Vagina (tissue), 2 donors: ENCODE measurements at regions not wholly inside any gene's neighbourhood (a gene's known extent, or its start where the extent isn't known, plus 50 kb on each side); places are given as distances from the start of the nearest gene placed in this dataset.

Source experiments
- POLR2A ChIP-seq, 2 donors: fragments of 450-650 bp; IDR thresholded peaks; one replicate each; pipeline ENCODE4 v1.6.1; 2017; ENCODE audit warnings: antibody characterized with exemption in 2 of 2, mild to moderate bottlenecking in 2 of 2, moderate library complexity in 2 of 2
- POLR2AphosphoS5 ChIP-seq, 2 donors: sonication (generic); formaldehyde crosslinking; IDR thresholded peaks; one replicate each; pipeline ENCODE4 v1.9.0; 2017; ENCODE audit warnings: antibody characterized with exemption in 2 of 2, mild to moderate bottlenecking in 2 of 2, low read depth in 1 of 2; ENCODE audit not compliant: insufficient read depth in 1 of 2
- TF ChIP-seq, protein P1 (sequence below), 3 experiments: fragments of 450-650 bp in 2 of 3; fragments of 200-600 bp in 1 of 3; sonication (generic) in 1 of 3; IDR thresholded peaks; one replicate each; pipeline ENCODE4 v1.5.1; 2017 to 2019; ENCODE audit warnings: antibody characterized with exemption in 3 of 3, mild to moderate bottlenecking in 2 of 3, moderate library complexity in 2 of 3

DNA sequence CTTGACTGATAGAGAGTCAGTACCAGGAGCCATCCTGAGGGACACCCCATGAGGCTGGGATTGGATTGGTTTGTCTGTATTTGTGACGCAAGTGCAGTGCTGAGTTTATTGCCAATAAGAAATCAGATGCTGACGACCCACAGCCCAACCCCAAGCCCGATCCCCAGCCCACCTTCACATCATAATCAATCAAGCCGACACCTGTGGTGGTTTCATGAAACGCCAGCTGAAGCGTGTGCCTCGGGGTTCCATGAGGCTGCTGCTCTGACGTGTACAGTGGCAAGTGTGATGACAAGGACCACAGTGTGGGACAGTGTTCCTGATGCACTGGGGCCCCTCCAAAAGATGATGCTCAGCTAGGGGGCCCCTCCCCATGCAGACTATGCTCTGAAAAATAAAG lies 62.1 kb upstream of the C14orf180 start:
- TF ChIP-seq, protein P1, sequence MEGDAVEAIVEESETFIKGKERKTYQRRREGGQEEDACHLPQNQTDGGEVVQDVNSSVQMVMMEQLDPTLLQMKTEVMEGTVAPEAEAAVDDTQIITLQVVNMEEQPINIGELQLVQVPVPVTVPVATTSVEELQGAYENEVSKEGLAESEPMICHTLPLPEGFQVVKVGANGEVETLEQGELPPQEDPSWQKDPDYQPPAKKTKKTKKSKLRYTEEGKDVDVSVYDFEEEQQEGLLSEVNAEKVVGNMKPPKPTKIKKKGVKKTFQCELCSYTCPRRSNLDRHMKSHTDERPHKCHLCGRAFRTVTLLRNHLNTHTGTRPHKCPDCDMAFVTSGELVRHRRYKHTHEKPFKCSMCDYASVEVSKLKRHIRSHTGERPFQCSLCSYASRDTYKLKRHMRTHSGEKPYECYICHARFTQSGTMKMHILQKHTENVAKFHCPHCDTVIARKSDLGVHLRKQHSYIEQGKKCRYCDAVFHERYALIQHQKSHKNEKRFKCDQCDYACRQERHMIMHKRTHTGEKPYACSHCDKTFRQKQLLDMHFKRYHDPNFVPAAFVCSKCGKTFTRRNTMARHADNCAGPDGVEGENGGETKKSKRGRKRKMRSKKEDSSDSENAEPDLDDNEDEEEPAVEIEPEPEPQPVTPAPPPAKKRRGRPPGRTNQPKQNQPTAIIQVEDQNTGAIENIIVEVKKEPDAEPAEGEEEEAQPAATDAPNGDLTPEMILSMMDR (IDR thresholded peaks at IDR 0.05), result no peak
- no peak for TF ChIP-seq POLR2A (IDR thresholded peaks at IDR 0.05)
- no peak for TF ChIP-seq POLR2AphosphoS5 (IDR thresholded peaks at IDR 0.05; ENCODE audit: insufficient read depth in 1 of 2, low read depth in 1 of 2)
